ENCODE measurements at regions not wholly inside any gene's neighbourhood (a gene's known extent, or its start where the extent isn't known, plus 50 kb on each side); places are given as distances from the start of the nearest gene placed in this dataset.
A peak's percentile ranks its signal among the peaks of the same experiment; 100 is the strongest.

- no peak for DNase-seq
Observed at GRCh38 chr16:65782611-65783600, 583.6 kb upstream of the CDH5 start.

- DNase-seq = no peak
Observed at GRCh38 chr16:65781855-65782254, 584.6 kb upstream of the CDH5 start.

- no peak for DNase-seq
Observed at GRCh38 chr16:65781363-65781762, 585.1 kb upstream of the CDH5 start.

DNA sequence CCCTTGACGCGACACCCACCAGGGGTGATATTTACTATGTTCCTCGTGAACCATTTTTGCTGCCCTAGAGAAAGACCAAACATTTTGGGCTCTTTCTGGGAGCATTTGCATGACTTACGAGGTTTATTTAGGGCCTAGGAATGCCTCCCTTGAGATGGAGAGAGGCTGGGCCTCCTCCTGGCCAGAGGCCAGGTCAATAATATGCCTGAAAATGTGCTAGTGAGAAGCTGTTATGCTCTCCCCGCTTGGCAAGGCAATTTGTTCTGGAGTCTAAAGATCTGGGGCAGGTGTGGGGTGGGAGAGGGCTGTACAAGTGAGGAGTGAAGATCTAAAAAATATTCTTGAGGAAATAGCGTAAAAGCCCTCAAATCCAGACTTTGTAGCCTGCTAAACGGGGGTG lies 587.3 kb upstream of the CDH5 start:
- no peak for DNase-seq

DNA sequence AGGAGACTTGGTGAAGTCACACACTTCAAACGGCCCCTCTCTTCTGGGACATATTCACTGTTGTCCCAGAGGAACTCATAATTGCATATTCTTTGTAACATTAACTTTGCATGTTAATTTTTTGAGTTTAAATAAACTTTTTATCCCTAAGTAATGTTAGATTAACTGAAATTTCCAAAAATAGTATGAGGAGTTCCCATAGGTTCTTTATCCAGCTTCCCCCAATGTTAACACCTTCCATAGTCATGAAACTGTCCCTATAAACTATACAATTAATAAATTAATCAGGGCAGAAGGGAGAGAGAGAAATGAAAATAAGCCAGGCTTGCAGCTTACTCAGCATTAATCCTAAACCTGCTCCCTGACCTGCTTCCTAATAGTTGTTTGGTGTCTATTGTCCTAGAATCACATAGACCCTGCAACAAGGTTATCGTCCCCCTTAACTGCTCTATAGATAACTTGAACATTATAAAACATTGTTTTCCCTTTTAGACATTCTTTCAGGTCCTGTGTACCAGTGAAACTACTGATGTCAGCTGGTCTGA lies 589.8 kb upstream of the CDH5 start:
- DNase-seq = no peak

- no peak for DNase-seq
Observed at GRCh38 chr16:65775829-65776228, 590.7 kb upstream of the CDH5 start.

DNA sequence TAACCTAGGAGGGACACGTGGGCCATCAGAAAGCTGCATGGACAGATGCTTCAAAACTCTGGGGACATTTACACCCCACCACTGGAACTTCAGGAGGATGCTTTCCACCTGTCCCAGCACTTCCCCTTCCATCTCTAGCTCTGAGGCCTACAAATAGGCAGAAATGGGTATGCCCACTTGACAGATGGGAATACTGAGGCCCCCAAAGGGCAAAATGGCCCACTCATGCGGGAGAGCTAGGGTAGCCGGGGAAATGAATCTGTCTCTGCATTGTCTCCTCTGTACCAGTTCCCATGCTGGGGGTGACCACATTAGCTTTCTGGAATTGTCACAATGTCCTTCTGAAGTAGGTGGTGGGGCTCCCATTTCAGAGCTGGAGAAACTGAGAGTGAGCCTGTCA lies 592.1 kb upstream of the CDH5 start:
- DNase-seq = no peak

DNA sequence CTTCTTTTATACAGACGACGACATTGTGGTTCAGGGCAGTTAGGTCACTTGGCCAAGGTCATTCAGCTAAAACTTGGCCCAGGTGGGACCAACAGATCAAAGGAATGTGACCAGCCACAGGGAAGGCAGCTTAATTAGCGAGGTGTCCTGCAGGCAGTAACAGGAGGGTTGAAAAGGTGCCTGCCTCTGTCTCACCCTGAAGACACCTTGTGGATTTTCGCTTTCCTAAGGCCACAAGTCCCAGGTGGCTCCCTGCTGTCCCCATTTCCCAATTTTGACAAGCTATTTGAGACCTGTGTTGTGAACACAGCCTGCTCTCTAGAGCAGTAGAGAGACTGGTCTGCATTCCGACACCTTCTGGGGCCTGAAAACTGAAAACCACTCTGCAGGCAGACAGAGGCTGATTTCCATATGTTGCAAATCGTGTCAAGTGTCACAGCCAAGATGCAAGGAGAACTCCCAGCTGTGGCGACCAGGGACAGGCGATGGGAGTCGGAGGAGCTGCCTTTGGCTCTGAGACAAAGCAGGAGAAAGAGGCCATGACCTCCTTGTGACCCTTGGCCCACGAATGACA lies 593.1 kb upstream of the CDH5 start:
- no peak for DNase-seq

DNA sequence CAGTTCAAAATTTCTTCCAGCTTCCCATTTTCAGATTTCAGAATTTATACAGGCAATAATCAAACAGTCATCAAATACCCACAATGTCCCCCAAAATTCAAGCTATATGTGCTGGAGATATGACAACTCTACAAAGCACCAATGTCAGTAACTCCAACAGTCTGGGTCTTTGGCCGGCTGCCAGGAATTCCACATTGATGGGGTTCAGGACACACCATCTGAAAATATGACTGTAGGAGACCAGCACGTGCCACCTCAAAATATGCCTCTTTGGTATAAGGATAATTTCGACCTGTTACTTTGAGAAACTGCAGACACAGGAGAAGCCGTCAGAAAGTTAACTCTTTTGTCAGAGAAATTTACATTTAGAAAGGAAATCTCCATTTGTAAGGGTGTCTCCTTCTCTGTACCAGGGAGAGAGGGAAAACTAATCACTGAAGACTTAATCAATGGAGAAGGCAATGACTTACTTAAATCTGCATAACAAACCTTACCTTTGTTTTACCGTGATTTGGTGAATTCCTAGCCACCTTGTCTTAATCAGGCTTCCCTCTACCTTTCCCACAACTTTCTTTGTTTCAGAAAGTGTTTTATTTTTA lies 594.3 kb upstream of the CDH5 start:
- DNase-seq = no peak

- DNase-seq = no peak
Observed at GRCh38 chr16:65771707-65772106, 594.8 kb upstream of the CDH5 start.

- no peak for DNase-seq
Observed at GRCh38 chr16:65770752-65771151, 595.7 kb upstream of the CDH5 start.

GRCh38 chr16:65769776-65770438 lies 596.6 kb upstream of the CDH5 start:
- DNase-seq = no peak

DNA sequence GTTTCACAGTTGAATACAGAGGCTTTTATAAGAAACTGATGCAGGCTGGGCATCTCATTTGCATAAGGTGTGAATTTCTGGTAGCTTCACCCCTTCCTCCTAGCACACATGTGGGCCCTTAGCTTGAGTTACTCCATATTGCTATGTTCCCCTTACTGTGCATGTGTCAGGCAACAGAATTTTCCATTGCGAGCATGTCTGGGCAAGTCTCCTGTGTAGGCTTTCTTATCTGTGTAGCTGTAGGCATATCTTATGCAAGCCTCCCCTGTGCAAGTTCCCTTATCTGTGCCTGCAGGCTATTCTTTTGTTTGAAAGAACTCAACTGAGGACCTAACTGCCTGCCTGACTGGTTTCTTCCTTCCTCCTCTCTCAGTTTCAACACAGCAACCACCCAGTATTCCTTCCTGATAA lies 597.4 kb upstream of the CDH5 start:
- no peak for DNase-seq

DNA sequence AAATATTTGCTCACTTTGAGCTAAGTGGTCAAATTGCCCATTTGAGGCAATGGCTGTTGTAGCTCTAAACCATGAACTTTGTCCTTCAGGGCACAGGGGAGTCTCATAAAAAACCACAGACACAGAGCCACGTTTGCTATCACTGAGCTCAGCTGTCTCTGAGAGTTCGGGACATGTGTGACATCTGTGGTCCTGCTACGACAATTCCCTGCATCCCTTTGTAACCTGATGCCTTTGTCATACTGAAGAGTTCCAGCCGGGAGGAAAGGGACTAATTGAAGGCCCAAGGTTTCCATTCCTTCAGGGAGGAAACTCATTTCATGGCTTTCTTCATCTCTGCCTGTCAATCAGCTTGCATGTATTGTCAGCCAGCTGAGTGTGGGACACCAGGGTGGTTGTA lies 599.4 kb upstream of the CDH5 start:
- DNase-seq = peak; percentile 30

DNA sequence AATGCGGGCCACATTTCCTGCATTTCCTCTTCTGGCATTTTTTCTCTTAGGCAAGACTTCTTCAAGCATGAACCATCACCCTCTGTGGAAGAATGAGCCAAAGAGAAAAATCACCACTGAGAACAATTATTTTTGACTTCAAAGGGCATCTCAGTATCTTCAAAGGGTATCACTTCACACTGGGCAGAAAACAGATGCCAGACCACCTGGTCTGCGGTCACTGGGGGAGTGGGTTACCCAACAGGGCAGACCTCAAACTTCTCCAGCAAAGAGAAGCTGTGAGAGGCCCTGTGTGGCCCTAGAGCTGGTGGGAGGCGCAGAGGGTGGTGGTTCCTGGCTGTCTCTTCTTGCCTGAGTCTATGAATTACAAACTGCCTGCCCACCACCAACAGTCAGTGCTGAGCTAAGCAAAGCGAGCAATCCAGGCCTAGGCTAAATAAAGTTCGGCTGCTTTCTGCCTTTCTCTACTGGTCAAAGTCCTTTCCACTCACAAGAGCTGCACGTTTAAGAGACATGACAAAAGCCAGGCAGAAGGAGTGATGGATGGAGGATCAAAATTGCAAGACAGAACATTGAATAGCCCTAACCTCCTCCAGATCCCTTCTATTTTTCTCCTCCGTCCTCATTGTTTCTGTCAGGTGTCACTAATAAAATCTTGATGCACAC lies 602.7 kb upstream of the CDH5 start:
- DNase-seq = no peak

- no peak for DNase-seq
Observed at GRCh38 chr16:65760874-65761273, 605.6 kb upstream of the CDH5 start.

- DNase-seq = no peak
Observed at GRCh38 chr16:65758620-65759019, 607.9 kb upstream of the CDH5 start.

- no peak for DNase-seq
Observed at GRCh38 chr16:65757064-65757463, 609.4 kb upstream of the CDH5 start.

DNA sequence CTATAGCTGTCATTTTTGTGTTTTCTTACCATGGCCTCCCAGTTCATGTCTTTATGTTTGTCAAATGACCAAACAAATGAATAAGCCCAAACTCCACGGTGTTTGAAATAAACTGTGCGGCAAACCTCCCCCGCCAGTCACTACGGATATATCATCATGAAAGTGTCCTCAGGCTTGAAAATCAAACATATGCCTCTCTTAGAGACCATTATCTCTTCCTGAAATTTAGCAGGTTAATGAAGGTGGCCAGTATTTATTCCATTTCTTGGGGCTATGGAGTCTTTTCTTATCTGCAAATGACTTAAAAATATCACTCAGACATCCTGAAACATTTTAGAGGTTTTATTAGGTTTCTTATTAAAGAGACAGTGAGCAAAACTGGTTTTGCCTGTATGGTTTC lies 610.3 kb upstream of the CDH5 start:
- DNase-seq = no peak

DNA sequence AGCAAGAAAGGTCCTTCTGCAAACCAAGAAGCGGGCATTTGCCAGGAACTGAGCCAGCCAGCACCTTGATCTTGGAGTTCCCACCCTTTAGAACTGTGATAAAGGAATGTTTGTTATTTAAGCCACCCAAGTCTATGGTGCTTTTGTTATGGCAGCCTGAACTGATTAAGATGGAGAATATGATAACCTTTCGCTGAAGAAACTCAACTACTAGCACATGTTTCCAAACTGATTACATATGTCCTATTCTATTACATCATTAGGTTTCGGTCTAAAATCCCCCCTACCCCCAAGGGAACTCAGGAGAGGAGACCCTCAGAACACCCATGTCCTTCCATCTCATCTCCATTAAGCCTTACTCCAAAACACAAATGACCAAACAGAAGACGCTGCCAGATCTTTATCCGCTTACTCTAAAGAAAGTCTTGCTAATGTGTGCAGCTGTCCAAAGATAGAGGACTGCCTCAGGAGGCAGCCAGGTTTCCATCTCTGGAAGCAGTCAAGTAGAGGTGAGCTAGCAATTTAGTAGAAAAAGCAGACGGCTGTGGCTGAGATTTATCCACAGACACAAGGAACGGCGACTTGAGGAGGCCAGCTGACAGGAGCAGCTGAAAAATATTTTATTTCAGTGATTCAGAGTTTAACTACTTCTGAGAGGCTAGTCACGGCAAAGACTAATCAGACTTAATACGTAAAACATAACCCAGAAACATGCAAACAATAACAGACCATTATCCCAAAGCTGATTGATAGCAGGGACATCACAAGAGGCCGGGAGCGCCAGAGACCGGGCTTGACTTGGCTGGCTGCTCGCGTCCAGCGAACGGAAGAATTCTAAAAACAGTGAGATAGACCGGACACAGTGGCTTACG lies 611.4 kb upstream of the CDH5 start:
- no peak for DNase-seq

GRCh38 chr16:65752522-65752844 lies 614.0 kb upstream of the CDH5 start:
- DNase-seq = no peak

Data from retina (tissue), 1 donor.